PC-3 (cell line): ENCODE measurements at regions not wholly inside any gene's neighbourhood (a gene's known extent, or its start where the extent isn't known, plus 50 kb on each side); places are given as distances from the start of the nearest gene placed in this dataset.

ENCODE experiments used
- ATAC-seq: fragments of 200-7000 bp; cut with Tn5 transposase; 2 replicates; pipeline ENCODE4 v1.9.1; 2020; ENCODE audit warnings: mild to moderate bottlenecking, moderate library complexity
- BruUV-seq: library from RNA; stranded (reverse); fragments of 400-500 nt; replicated peaks from 2 replicates; lab custom pipeline; 2021; lab: Mats Ljungman, UMichigan
- CTCF ChIA-PET: fragments of 300-600 bp; sonication (Branson Sonifier 250); formaldehyde crosslinking; loops from one replicate; lab custom pipeline; 2022; ENCODE audit warnings: antibody characterized with exemption; lab: Charles Lee
- POLR2A ChIA-PET: fragments of 300-600 bp; sonication (Branson Sonifier 250); formaldehyde crosslinking; loops from one replicate; lab custom pipeline; 2022; ENCODE audit warnings: antibody characterized with exemption; ENCODE audit not compliant: unreplicated experiment; lab: Charles Lee
- DNase-seq: peaks from one replicate; pipeline ENCODE4 v3.0.0-alpha.2; 2015
- H2AFZ ChIP-seq: fragments of 300-600 bp; sonication (generic); 2 replicates; pipeline ENCODE4 v1.6.0; 2016; ENCODE audit warnings: antibody characterized with exemption, low read length
- H3F3A ChIP-seq: fragments of 300-600 bp; sonication (generic); one replicate; pipeline ENCODE4 v1.6.0; 2017; ENCODE audit warnings: antibody characterized with exemption, low read length, control low read depth, mild to moderate bottlenecking; ENCODE audit not compliant: unreplicated experiment
- H3K27ac ChIP-seq: fragments of 300-600 bp; sonication (generic); 2 replicates; pipeline ENCODE4 v1.5.1; 2016; ENCODE audit warnings: mild to moderate bottlenecking, low read length
- H3K27me3 ChIP-seq: fragments of 300-600 bp; sonication (generic); 2 replicates; pipeline ENCODE4 v1.6.1; 2016; ENCODE audit warnings: low read length, mixed read lengths
- H3K36me3 ChIP-seq: fragments of 300-600 bp; sonication (generic); 2 replicates; pipeline ENCODE4 v1.6.1; 2016; ENCODE audit warnings: low read depth, mixed run types, low read length, mixed read lengths
- H3K4me1 ChIP-seq: fragments of 300-600 bp; sonication (generic); 2 replicates; pipeline ENCODE4 v1.5.1; 2016; ENCODE audit warnings: low read length; ENCODE audit not compliant: insufficient read depth
- H3K4me2 ChIP-seq: fragments of 300-600 bp; sonication (generic); 2 replicates; pipeline ENCODE4 v1.6.0; 2016; ENCODE audit warnings: low read length
- H3K4me3 ChIP-seq: fragments of 300-600 bp; sonication (generic); 2 replicates; pipeline ENCODE4 v1.5.1; 2016; ENCODE audit warnings: mild to moderate bottlenecking, low read length, mixed read lengths
- H3K79me2 ChIP-seq: fragments of 300-600 bp; sonication (generic); 2 replicates; pipeline ENCODE4 v1.6.1; 2017; ENCODE audit warnings: low read length, mixed read lengths
- H3K9ac ChIP-seq: fragments of 300-600 bp; sonication (generic); 2 replicates; pipeline ENCODE4 v1.6.0; 2016; ENCODE audit warnings: mild to moderate bottlenecking, low read length
- H3K9me2 ChIP-seq: fragments of 300-600 bp; sonication (generic); replicated peaks from 2 replicates; pipeline ENCODE4 v1.6.1; 2016; ENCODE audit warnings: mixed run types, low read length, mixed read lengths
- H3K9me3 ChIP-seq: fragments of 300-600 bp; sonication (generic); 2 replicates; pipeline ENCODE4 v1.6.1; 2016; ENCODE audit warnings: low read length, mixed read lengths
- H4K20me1 ChIP-seq: fragments of 300-600 bp; sonication (generic); 2 replicates; pipeline ENCODE4 v1.6.1; 2016; ENCODE audit warnings: low read length, mixed read lengths
- EZH2 ChIP-seq: fragments of 300-600 bp; sonication (generic); IDR thresholded peaks from one replicate; pipeline ENCODE4 v1.6.1; 2017; ENCODE audit warnings: antibody characterized with exemption, mild to moderate bottlenecking, low read length; ENCODE audit not compliant: unreplicated experiment
- EZH2phosphoT487 ChIP-seq: fragments of 300-600 bp; sonication (generic); IDR thresholded peaks from 2 replicates; pipeline ENCODE4 v1.6.1; 2018; ENCODE audit warnings: mild to moderate bottlenecking, antibody characterized with exemption, low read length, borderline replicate concordance
- intact Hi-C: fragments of 100-400 bp; cut with micrococcal nuclease; formaldehyde crosslinking; loops from 2 replicates; pipeline ENCODE4 v1.9.0; 2023
- TF ChIP-seq, protein P1 (sequence below): fragments of 300-600 bp; sonication (generic); conservative IDR thresholded peaks from 2 replicates; pipeline ENCODE4 v1.5.1; 2017; ENCODE audit warnings: antibody characterized with exemption, low read depth, mild to moderate bottlenecking, low read length

DNA sequence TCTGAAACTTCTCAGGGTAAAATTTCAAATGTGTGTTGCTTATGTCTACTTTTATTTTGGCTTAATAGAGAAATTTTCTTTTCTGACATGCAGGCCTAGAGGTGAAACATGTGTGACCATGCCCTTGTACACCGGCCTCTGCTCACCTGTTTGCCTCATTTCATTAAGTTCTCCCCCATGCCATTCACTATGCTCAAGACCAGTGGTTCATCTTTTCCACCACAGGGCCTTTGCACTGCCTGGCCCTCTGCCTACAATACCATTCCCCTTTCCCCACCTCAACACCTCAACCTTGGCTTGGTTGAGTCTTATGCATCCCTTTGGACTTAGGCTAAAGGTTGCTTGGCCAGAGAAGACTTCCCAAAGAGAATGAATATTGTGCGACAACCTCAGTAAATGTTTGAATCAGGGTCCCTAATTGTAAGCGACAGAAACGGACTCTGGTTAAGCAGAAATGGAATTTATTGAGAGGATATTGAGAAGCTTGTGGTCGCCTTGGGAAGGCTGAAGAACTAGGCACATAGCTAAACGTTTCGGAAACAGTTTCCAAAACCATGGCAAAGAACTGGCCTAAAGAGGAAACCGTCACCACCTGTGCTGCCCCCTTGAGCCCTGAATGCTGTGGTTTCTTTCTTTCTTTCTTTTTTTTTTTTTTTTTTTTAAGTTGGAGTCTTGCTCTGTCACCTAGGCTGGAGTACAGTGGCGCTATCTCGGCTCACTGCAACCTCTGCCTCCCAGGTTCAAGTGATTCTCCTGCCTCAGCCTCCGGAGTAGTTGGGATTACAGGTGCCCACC is 152.2 kb downstream of the SOX4 start:
- Histone ChIP-seq H3K4me1 (peaks cover 37% of the 10 kb centered on the region), H3K4me3 (no peak overlapping the region), H3K27me3 (no peaks in the 10 kb centered on the region), H3K9me2 (no peaks in the 10 kb centered on the region), H3F3A (no peaks in the 10 kb centered on the region), H3K36me3 (no peaks in the 10 kb centered on the region), H3K27ac (no peak overlapping the region), H3K9ac (no peak overlapping the region), H3K4me2 (no peak overlapping the region), H4K20me1 (no peaks in the 10 kb centered on the region), H2AFZ (no peak overlapping the region), H3K9me3 (no peaks in the 10 kb centered on the region), H3K79me2 (no peaks in the 10 kb centered on the region)
- ATAC-seq: no peak
- CTCF ChIA-PET: no interaction called here
- TF ChIP-seq, protein P1, sequence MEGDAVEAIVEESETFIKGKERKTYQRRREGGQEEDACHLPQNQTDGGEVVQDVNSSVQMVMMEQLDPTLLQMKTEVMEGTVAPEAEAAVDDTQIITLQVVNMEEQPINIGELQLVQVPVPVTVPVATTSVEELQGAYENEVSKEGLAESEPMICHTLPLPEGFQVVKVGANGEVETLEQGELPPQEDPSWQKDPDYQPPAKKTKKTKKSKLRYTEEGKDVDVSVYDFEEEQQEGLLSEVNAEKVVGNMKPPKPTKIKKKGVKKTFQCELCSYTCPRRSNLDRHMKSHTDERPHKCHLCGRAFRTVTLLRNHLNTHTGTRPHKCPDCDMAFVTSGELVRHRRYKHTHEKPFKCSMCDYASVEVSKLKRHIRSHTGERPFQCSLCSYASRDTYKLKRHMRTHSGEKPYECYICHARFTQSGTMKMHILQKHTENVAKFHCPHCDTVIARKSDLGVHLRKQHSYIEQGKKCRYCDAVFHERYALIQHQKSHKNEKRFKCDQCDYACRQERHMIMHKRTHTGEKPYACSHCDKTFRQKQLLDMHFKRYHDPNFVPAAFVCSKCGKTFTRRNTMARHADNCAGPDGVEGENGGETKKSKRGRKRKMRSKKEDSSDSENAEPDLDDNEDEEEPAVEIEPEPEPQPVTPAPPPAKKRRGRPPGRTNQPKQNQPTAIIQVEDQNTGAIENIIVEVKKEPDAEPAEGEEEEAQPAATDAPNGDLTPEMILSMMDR: no peak
- TF ChIP-seq EZH2phosphoT487: no peak
- TF ChIP-seq EZH2: no peak
- no peak for DNase-seq
- intact Hi-C loops: loop anchor here (10.0 kb wide), 2 partner anchors 159 to 489 kb away; no protein-coding TSS in a partner anchor
- no TSS peak for BruUV-seq
- POLR2A ChIA-PET: no interaction called here

DNA sequence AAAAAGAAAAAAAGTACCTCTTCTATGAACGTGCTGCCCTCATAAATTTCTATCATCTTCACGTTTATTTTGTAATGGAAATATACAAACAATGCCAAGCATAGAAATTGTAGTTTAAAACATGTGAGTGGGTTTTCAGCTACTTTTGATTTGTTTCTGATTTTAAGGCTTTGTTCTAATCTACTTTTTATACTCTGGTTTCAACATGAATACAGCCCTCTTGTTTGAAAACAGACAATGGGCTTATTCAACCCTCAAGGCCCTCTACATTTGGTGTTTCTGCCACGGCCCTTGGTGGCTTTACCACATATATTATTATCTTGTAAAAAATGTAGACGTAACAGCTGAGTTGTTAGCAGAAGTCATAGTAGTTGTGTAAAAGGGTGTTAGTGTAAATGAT is 153.9 kb downstream of the SOX4 start:
- intact Hi-C loops: loop anchor here (10.0 kb wide), 2 partner anchors 157 to 487 kb away; no protein-coding TSS in a partner anchor
- Histone ChIP-seq H4K20me1 (no peaks in the 10 kb centered on the region), H3K9me3 (no peaks in the 10 kb centered on the region), H3K27me3 (no peaks in the 10 kb centered on the region), H3K36me3 (no peaks in the 10 kb centered on the region), H3K79me2 (no peaks in the 10 kb centered on the region), H3K9me2 (no peaks in the 10 kb centered on the region), H3K27ac (no peak overlapping the region), H3F3A (peaks cover 4% of the 10 kb centered on the region), H3K9ac (no peak overlapping the region), H2AFZ (no peak overlapping the region), H3K4me2 (no peak overlapping the region), H3K4me3 (no peak overlapping the region), H3K4me1 (peaks cover 34% of the 10 kb centered on the region)
- no TSS peak for BruUV-seq
- POLR2A ChIA-PET: no interaction called here
- CTCF ChIA-PET: no interaction called here
- ATAC-seq: no peak
- TF ChIP-seq EZH2phosphoT487 (no peak), EZH2 (no peak)
- TF ChIP-seq, protein P1: no peak
- no peak for DNase-seq
